PFSK-1 (cell line): ENCODE measurements at regions not wholly inside any gene's neighbourhood (a gene's known extent, or its start where the extent isn't known, plus 50 kb on each side); places are given as distances from the start of the nearest gene placed in this dataset.

Experiments
- FOXP2 ChIP-seq: optimal IDR thresholded peaks from 2 replicates; pipeline ENCODE3; 2011; ENCODE audit warnings: borderline replicate concordance, control low read depth, inconsistent platforms; ENCODE audit not compliant: insufficient read depth; ENCODE audit errors: extremely low read length, extremely low read depth
- POLR2AphosphoS5 ChIP-seq: IDR thresholded peaks from 2 replicates; pipeline ENCODE4 v1.6.1; 2012; ENCODE audit warnings: low read depth, mild to moderate bottlenecking, control low read depth, low read length, moderate library complexity
- REST ChIP-seq, 2 experiments: IDR thresholded peaks; 2 replicates each; pipeline versions ENCODE4 v1.6.1 to v1.8.0; 2011 to 2012; ENCODE audit warnings: low read depth in 2 of 2, low read length in 2 of 2, control low read depth in 1 of 2, inconsistent platforms in 1 of 2, mild to moderate bottlenecking in 1 of 2, moderate library complexity in 1 of 2; ENCODE audit not compliant: insufficient read depth in 1 of 2
- SIN3A ChIP-seq: IDR thresholded peaks from 2 replicates; pipeline ENCODE4 v1.6.1; 2012; ENCODE audit warnings: mild to moderate bottlenecking, low read length, moderate library complexity, borderline replicate concordance; ENCODE audit not compliant: insufficient read depth
- TAF1 ChIP-seq: IDR thresholded peaks from 2 replicates; pipeline ENCODE4 v1.6.1; 2012; ENCODE audit warnings: low read length, control low read depth, borderline replicate concordance; ENCODE audit not compliant: insufficient read depth

GRCh38 chr2:17460371-17461086, 57.7 kb downstream of the RAD51AP2 start:
- TF ChIP-seq REST (IDR thresholded peaks at IDR 0.05; ENCODE audit: insufficient read depth in 1 of 2, low read depth in 2 of 2, low read length in 2 of 2): no peak
- no peak for TF ChIP-seq POLR2AphosphoS5
- TF ChIP-seq FOXP2: no peak
- no peak for TF ChIP-seq SIN3A
- TF ChIP-seq TAF1: no peak

GRCh38 chr2:17455343-17455742, 62.9 kb downstream of the RAD51AP2 start:
- no peak for TF ChIP-seq FOXP2
- TF ChIP-seq SIN3A: no peak
- TF ChIP-seq TAF1: no peak
- TF ChIP-seq POLR2AphosphoS5: no peak
- no peak for TF ChIP-seq REST (IDR thresholded peaks at IDR 0.05; ENCODE audit: insufficient read depth in 1 of 2, low read depth in 2 of 2, low read length in 2 of 2)

- TF ChIP-seq POLR2AphosphoS5: no peak
- no peak for TF ChIP-seq TAF1
- TF ChIP-seq FOXP2: no peak
These were observed 72.5 kb downstream of the RAD51AP2 start for GRCh38 chr2:17445744-17446143.

GRCh38 chr2:17442334-17442733, 75.9 kb downstream of the RAD51AP2 start:
- TF ChIP-seq TAF1: no peak
- TF ChIP-seq SIN3A: no peak
- no peak for TF ChIP-seq REST (IDR thresholded peaks at IDR 0.05; ENCODE audit: insufficient read depth in 1 of 2, low read depth in 2 of 2, low read length in 2 of 2)
- TF ChIP-seq FOXP2: no peak
- TF ChIP-seq POLR2AphosphoS5: no peak

GRCh38 chr2:17441790-17442189, 76.5 kb downstream of the RAD51AP2 start:
- TF ChIP-seq REST (IDR thresholded peaks at IDR 0.05; ENCODE audit: insufficient read depth in 1 of 2, low read depth in 2 of 2, low read length in 2 of 2) (no peak), FOXP2 (no peak), TAF1 (no peak), SIN3A (no peak), POLR2AphosphoS5 (no peak)
